ENCODE measurements at regions not wholly inside any gene's neighbourhood (a gene's known extent, or its start where the extent isn't known, plus 50 kb on each side); places are given as distances from the start of the nearest gene placed in this dataset.

GRCh38 chr11:109507331-109507730 lies 85.3 kb downstream of the C11orf87 start:
- TF ChIP-seq CTCF (IDR thresholded peaks at IDR 0.05), result no peak
- no peak for TF ChIP-seq POLR2A (IDR thresholded peaks at IDR 0.05)
- no peak for TF ChIP-seq EP300 (IDR thresholded peaks at IDR 0.05)
